Neural progenitor cell (in vitro differentiated cells): ENCODE measurements at regions not wholly inside any gene's neighbourhood (a gene's known extent, or its start where the extent isn't known, plus 50 kb on each side); places are given as distances from the start of the nearest gene placed in this dataset.

Experiments used
- CTCF ChIP-seq: fragments of 200-600 bp; sonication (generic); IDR thresholded peaks from 2 replicates; pipeline ENCODE4 v1.5.1; 2017; ENCODE audit warnings: antibody characterized with exemption, mild to moderate bottlenecking
- EZH2 ChIP-seq: fragments of 200-600 bp; sonication (generic); IDR thresholded peaks from 2 replicates; pipeline ENCODE4 v1.6.1; 2017; ENCODE audit warnings: antibody characterized with exemption, mild to moderate bottlenecking, moderate library complexity

GRCh38 chr17:37833237-37833859 lies 88.5 kb upstream of the HNF1B start:
- TF ChIP-seq CTCF (no peak), EZH2 (no peak)
